Mononuclear cell (primary cell): ENCODE measurements at regions not wholly inside any gene's neighbourhood (a gene's known extent, or its start where the extent isn't known, plus 50 kb on each side); places are given as distances from the start of the nearest gene placed in this dataset.

ENCODE experiments used
- H3K27me3 ChIP-seq: 2 replicates; pipeline ENCODE4 v1.6.0; 2011; ENCODE audit warnings: low read length, control low read depth; ENCODE audit not compliant: insufficient read depth
- H3K4me1 ChIP-seq: 2 replicates; pipeline ENCODE4 v1.5.1; 2011; ENCODE audit warnings: mild to moderate bottlenecking, low read length, control low read depth; ENCODE audit not compliant: insufficient read depth
- H3K4me3 ChIP-seq: 2 replicates; pipeline ENCODE4 v1.5.1; 2011; ENCODE audit warnings: mild to moderate bottlenecking, low read length, moderate library complexity
- H3K9me3 ChIP-seq: 2 replicates; pipeline ENCODE4 v1.5.1; 2011; ENCODE audit warnings: low read depth, mild to moderate bottlenecking, control low read depth, low read length

- H3K4me1 ChIP-seq: peaks cover 11% of the 10 kb centered on the region
- no peaks in the 10 kb centered on the region for H3K9me3 ChIP-seq
- no peaks in the 10 kb centered on the region for H3K27me3 ChIP-seq
- H3K4me3 ChIP-seq: no peak overlapping the region
These were observed 85.9 kb upstream of the MKI67 start for GRCh38 chr10:128211953-128212727.

GRCh38 chr10:128213156-128213555, 86.9 kb upstream of the MKI67 start:
- H3K4me1 ChIP-seq: peaks cover 11% of the 10 kb centered on the region
- H3K9me3 ChIP-seq: no peaks in the 10 kb centered on the region
- no peaks in the 10 kb centered on the region for H3K27me3 ChIP-seq
- H3K4me3 ChIP-seq: no peak overlapping the region

GRCh38 chr10:128215733-128216132, 89.5 kb upstream of the MKI67 start:
- no peak overlapping the region for H3K4me3 ChIP-seq
- H3K9me3 ChIP-seq: no peaks in the 10 kb centered on the region
- no peaks in the 10 kb centered on the region for H3K27me3 ChIP-seq
- H3K4me1 ChIP-seq: peaks cover 7% of the 10 kb centered on the region

- H3K4me3 ChIP-seq: no peak overlapping the region
- H3K27me3 ChIP-seq: no peaks in the 10 kb centered on the region
- H3K4me1 ChIP-seq: peaks cover 12% of the 10 kb centered on the region
- H3K9me3 ChIP-seq: no peaks in the 10 kb centered on the region
These were observed 90.9 kb upstream of the MKI67 start for GRCh38 chr10:128217136-128217535.

GRCh38 chr10:128218161-128218560, 91.9 kb upstream of the MKI67 start:
- Histone ChIP-seq H3K9me3 (no peaks in the 10 kb centered on the region), H3K27me3 (no peaks in the 10 kb centered on the region), H3K4me1 (peaks cover 12% of the 10 kb centered on the region), H3K4me3 (no peak overlapping the region)

GRCh38 chr10:128219295-128219694, 93.1 kb upstream of the MKI67 start:
- Histone ChIP-seq H3K9me3 (no peaks in the 10 kb centered on the region), H3K4me1 (peaks cover 12% of the 10 kb centered on the region), H3K27me3 (no peaks in the 10 kb centered on the region), H3K4me3 (no peak overlapping the region)

GRCh38 chr10:128220021-128220420, 93.8 kb upstream of the MKI67 start:
- no peak overlapping the region for H3K4me3 ChIP-seq
- H3K4me1 ChIP-seq: peaks cover 12% of the 10 kb centered on the region
- H3K27me3 ChIP-seq: no peaks in the 10 kb centered on the region
- no peaks in the 10 kb centered on the region for H3K9me3 ChIP-seq

- Histone ChIP-seq H3K4me1 (peaks cover 12% of the 10 kb centered on the region), H3K27me3 (no peaks in the 10 kb centered on the region), H3K9me3 (no peaks in the 10 kb centered on the region), H3K4me3 (no peak overlapping the region)
These were observed 94.9 kb upstream of the MKI67 start for GRCh38 chr10:128221117-128221516.

- Histone ChIP-seq H3K4me1 (peaks cover 12% of the 10 kb centered on the region), H3K27me3 (no peaks in the 10 kb centered on the region), H3K4me3 (no peak overlapping the region), H3K9me3 (no peaks in the 10 kb centered on the region)
These were observed 95.6 kb upstream of the MKI67 start for GRCh38 chr10:128221807-128222206.

GRCh38 chr10:128222332-128222849, 96.2 kb upstream of the MKI67 start:
- Histone ChIP-seq H3K4me3 (no peak overlapping the region), H3K9me3 (no peaks in the 10 kb centered on the region), H3K27me3 (no peaks in the 10 kb centered on the region), H3K4me1 (peaks cover 12% of the 10 kb centered on the region)

GRCh38 chr10:128230401-128230800, 104.2 kb upstream of the MKI67 start:
- no peak overlapping the region for H3K4me3 ChIP-seq
- H3K4me1 ChIP-seq: no peaks in the 10 kb centered on the region
- no peaks in the 10 kb centered on the region for H3K27me3 ChIP-seq
- no peaks in the 10 kb centered on the region for H3K9me3 ChIP-seq

- H3K27me3 ChIP-seq: no peaks in the 10 kb centered on the region
- no peaks in the 10 kb centered on the region for H3K9me3 ChIP-seq
- no peaks in the 10 kb centered on the region for H3K4me1 ChIP-seq
- H3K4me3 ChIP-seq: no peak overlapping the region
These were observed 107.2 kb upstream of the MKI67 start for GRCh38 chr10:128233422-128233821.

- H3K4me1 ChIP-seq: no peaks in the 10 kb centered on the region
- no peaks in the 10 kb centered on the region for H3K27me3 ChIP-seq
- H3K4me3 ChIP-seq: no peak overlapping the region
- no peaks in the 10 kb centered on the region for H3K9me3 ChIP-seq
These were observed 111.5 kb upstream of the MKI67 start for GRCh38 chr10:128237710-128238109.

GRCh38 chr10:128241023-128241422, 114.8 kb upstream of the MKI67 start:
- Histone ChIP-seq H3K9me3 (no peaks in the 10 kb centered on the region), H3K27me3 (no peaks in the 10 kb centered on the region), H3K4me1 (no peaks in the 10 kb centered on the region), H3K4me3 (no peak overlapping the region)

- Histone ChIP-seq H3K4me3 (no peak overlapping the region), H3K9me3 (no peaks in the 10 kb centered on the region), H3K4me1 (no peaks in the 10 kb centered on the region), H3K27me3 (no peaks in the 10 kb centered on the region)
These were observed 116.4 kb upstream of the MKI67 start for GRCh38 chr10:128242641-128243040.

- no peaks in the 10 kb centered on the region for H3K27me3 ChIP-seq
These were observed 118.8 kb upstream of the MKI67 start for GRCh38 chr10:128245026-128245425.

More at GRCh38 chr10:128245026-128245425, 118.8 kb upstream of the MKI67 start:
- H3K4me3 ChIP-seq: no peak overlapping the region
- H3K9me3 ChIP-seq: no peaks in the 10 kb centered on the region
- no peaks in the 10 kb centered on the region for H3K4me1 ChIP-seq
